ENCODE measurements at regions not wholly inside any gene's neighbourhood (a gene's known extent, or its start where the extent isn't known, plus 50 kb on each side); places are given as distances from the start of the nearest gene placed in this dataset.

GRCh38 chr10:120970595-120971529 is 119.7 kb downstream of the WDR11 start:
- Histone ChIP-seq H3K36me3 (ENCODE audit: insufficient read depth, low read length) (no peaks in the 10 kb centered on the region), H3K4me1 (ENCODE audit: insufficient read depth, low read length, severe bottlenecking) (no peaks in the 10 kb centered on the region), H3K27ac (ENCODE audit: low read depth, low read length, poor library complexity, severe bottlenecking) (no peak overlapping the region), H3K4me2 (ENCODE audit: low read length) (no peak overlapping the region), H3K9me2 (ENCODE audit: low read depth, low read length) (no peaks in the 10 kb centered on the region), H3F3A (ENCODE audit: insufficient read depth, low read length) (no peaks in the 10 kb centered on the region), H3K27me3 (ENCODE audit: insufficient read depth, low read length) (0 out of 2 replicates have a peak, but pooled peaks cover 14% of the 10 kb centered on the region), H3K79me2 (ENCODE audit: insufficient read depth, low read length) (no peaks in the 10 kb centered on the region), H3K9ac (ENCODE audit: low read length) (no peak overlapping the region), H3K4me3 (ENCODE audit: low read depth, low read length, poor library complexity, severe bottlenecking) (no peak overlapping the region), H2AFZ (ENCODE audit: low read length) (no peak overlapping the region), H4K20me1 (ENCODE audit: insufficient read depth, low read length) (no peaks in the 10 kb centered on the region), H3K9me3 (ENCODE audit: low read length) (no peaks in the 10 kb centered on the region)
- TF ChIP-seq EZH2 (IDR thresholded peaks at IDR 0.05; ENCODE audit: borderline replicate concordance, low read length) (no peak), CTCF (IDR thresholded peaks at IDR 0.05; ENCODE audit: low read length) (no peak)

- Histone ChIP-seq H3K27me3 (ENCODE audit: insufficient read depth, low read length) (0 out of 2 replicates have a peak, but pooled peaks cover 14% of the 10 kb centered on the region), H3K27ac (ENCODE audit: low read depth, low read length, poor library complexity, severe bottlenecking) (no peak overlapping the region), H3K4me3 (ENCODE audit: low read depth, low read length, poor library complexity, severe bottlenecking) (no peak overlapping the region), H3K9ac (ENCODE audit: low read length) (no peak overlapping the region), H2AFZ (ENCODE audit: low read length) (no peak overlapping the region), H3K36me3 (ENCODE audit: insufficient read depth, low read length) (no peaks in the 10 kb centered on the region), H3K79me2 (ENCODE audit: insufficient read depth, low read length) (no peaks in the 10 kb centered on the region), H4K20me1 (ENCODE audit: insufficient read depth, low read length) (no peaks in the 10 kb centered on the region), H3K4me2 (ENCODE audit: low read length) (no peak overlapping the region), H3K9me3 (ENCODE audit: low read length) (no peaks in the 10 kb centered on the region), H3F3A (ENCODE audit: insufficient read depth, low read length) (no peaks in the 10 kb centered on the region), H3K9me2 (ENCODE audit: low read depth, low read length) (no peaks in the 10 kb centered on the region), H3K4me1 (ENCODE audit: insufficient read depth, low read length, severe bottlenecking) (no peaks in the 10 kb centered on the region)
- TF ChIP-seq EZH2 (IDR thresholded peaks at IDR 0.05; ENCODE audit: borderline replicate concordance, low read length) = no peak
These were observed 120.5 kb downstream of the WDR11 start for GRCh38 chr10:120971671-120972070.

GRCh38 chr10:120972259-120972658 is 121.1 kb downstream of the WDR11 start:
- Histone ChIP-seq H3K9me3 (ENCODE audit: low read length) (no peaks in the 10 kb centered on the region), H3K9me2 (ENCODE audit: low read depth, low read length) (no peaks in the 10 kb centered on the region), H3K79me2 (ENCODE audit: insufficient read depth, low read length) (no peaks in the 10 kb centered on the region), H3K27ac (ENCODE audit: low read depth, low read length, poor library complexity, severe bottlenecking) (no peak overlapping the region), H4K20me1 (ENCODE audit: insufficient read depth, low read length) (no peaks in the 10 kb centered on the region), H3K4me2 (ENCODE audit: low read length) (no peak overlapping the region), H3K9ac (ENCODE audit: low read length) (no peak overlapping the region), H3K4me3 (ENCODE audit: low read depth, low read length, poor library complexity, severe bottlenecking) (no peak overlapping the region), H2AFZ (ENCODE audit: low read length) (no peak overlapping the region), H3F3A (ENCODE audit: insufficient read depth, low read length) (no peaks in the 10 kb centered on the region), H3K36me3 (ENCODE audit: insufficient read depth, low read length) (no peaks in the 10 kb centered on the region), H3K27me3 (ENCODE audit: insufficient read depth, low read length) (0 out of 2 replicates have a peak, but pooled peaks cover 14% of the 10 kb centered on the region), H3K4me1 (ENCODE audit: insufficient read depth, low read length, severe bottlenecking) (no peaks in the 10 kb centered on the region)
- TF ChIP-seq EZH2 (IDR thresholded peaks at IDR 0.05; ENCODE audit: borderline replicate concordance, low read length) = no peak
- no peak for TF ChIP-seq CTCF (IDR thresholded peaks at IDR 0.05; ENCODE audit: low read length)
